ENCODE measurements at regions not wholly inside any gene's neighbourhood (a gene's known extent, or its start where the extent isn't known, plus 50 kb on each side); places are given as distances from the start of the nearest gene placed in this dataset.

- TF ChIP-seq CTCF (IDR thresholded peaks at IDR 0.05; ENCODE audit: control extremely low read depth, extremely low read depth): no peak
- DNase-seq: no peak
These were observed 128.0 kb downstream of the ETS2 start for GRCh38 chr21:38933731-38934130.

GRCh38 chr21:38931291-38931690, 125.6 kb downstream of the ETS2 start:
- TF ChIP-seq CTCF (IDR thresholded peaks at IDR 0.05; ENCODE audit: control extremely low read depth, extremely low read depth): no peak
- H3K27me3 ChIP-seq (ENCODE audit: control insufficient read depth in 3 of 3, insufficient read depth in 3 of 3, low read length in 2 of 3): no peaks in the 10 kb centered on the region
- ATAC-seq (ENCODE audit: insufficient read depth, low FRiP score): no peak
- peaks cover under 1 to 42% (median 30%) of the 10 kb centered on the region in 5 donors for H3K4me1 ChIP-seq (ENCODE audit: control insufficient read depth in 5 of 5, insufficient read depth in 5 of 5, low read length in 5 of 5)
- DNase-seq: no peak
- 64 to 78% methylated on average over 3 of the region's 3 CpGs for WGBS, 2 donors
- H3K9me3 ChIP-seq (ENCODE audit: control insufficient read depth in 4 of 4, insufficient read depth in 3 of 4, low read length in 3 of 4): peaks cover 0 to 1% (median 0%) of the 10 kb centered on the region in 4 donors
- no peak overlapping the region for H3K4me3 ChIP-seq
- peak overlapping the region in 1 of 2 donors; percentile 29 for H3K9ac ChIP-seq (ENCODE audit: insufficient read depth in 1 of 2, low read length in 2 of 2)
- no peaks in the 10 kb centered on the region for H3K36me3 ChIP-seq (ENCODE audit: control insufficient read depth in 4 of 4, insufficient read depth in 4 of 4, low read length in 4 of 4)
- H3K27ac ChIP-seq (ENCODE audit: low read depth in 1 of 2, low read length in 1 of 2): peak overlapping the region in 1 of 2 donors; percentile 61

More at GRCh38 chr21:38933731-38934130, 128.0 kb downstream of the ETS2 start:
- H3K9ac ChIP-seq (ENCODE audit: insufficient read depth in 1 of 2, low read length in 2 of 2): no peak overlapping the region
- no peaks in the 10 kb centered on the region for H3K36me3 ChIP-seq (ENCODE audit: control insufficient read depth in 4 of 4, insufficient read depth in 4 of 4, low read length in 4 of 4)
- H3K27ac ChIP-seq (ENCODE audit: low read depth in 1 of 2, low read length in 1 of 2): no peak overlapping the region
- H3K27me3 ChIP-seq (ENCODE audit: control insufficient read depth in 3 of 3, insufficient read depth in 3 of 3, low read length in 2 of 3): no peaks in the 10 kb centered on the region
- no peak overlapping the region for H3K4me3 ChIP-seq
- H3K4me1 ChIP-seq (ENCODE audit: control insufficient read depth in 5 of 5, insufficient read depth in 5 of 5, low read length in 5 of 5): peaks cover 0 to 45% (median 28%) of the 10 kb centered on the region in 5 donors
- no peak for ATAC-seq (ENCODE audit: insufficient read depth, low FRiP score)
- H3K9me3 ChIP-seq (ENCODE audit: control insufficient read depth in 4 of 4, insufficient read depth in 3 of 4, low read length in 3 of 4): peaks cover 0 to 1% (median 0%) of the 10 kb centered on the region in 4 donors
- WGBS, 2 donors: 71 to 75% methylated on average over 10 of the region's 10 CpGs

- Histone ChIP-seq H3K9me3 (ENCODE audit: control insufficient read depth in 4 of 4, insufficient read depth in 3 of 4, low read length in 3 of 4) (peaks cover 0 to 1% (median 0%) of the 10 kb centered on the region in 4 donors), H3K27me3 (ENCODE audit: control insufficient read depth in 3 of 3, insufficient read depth in 3 of 3, low read length in 2 of 3) (no peaks in the 10 kb centered on the region), H3K9ac (ENCODE audit: insufficient read depth in 1 of 2, low read length in 2 of 2) (no peak overlapping the region), H3K36me3 (ENCODE audit: control insufficient read depth in 4 of 4, insufficient read depth in 4 of 4, low read length in 4 of 4) (no peaks in the 10 kb centered on the region), H3K4me3 (no peak overlapping the region), H3K27ac (ENCODE audit: low read depth in 1 of 2, low read length in 1 of 2) (peak overlapping the region in 1 of 2 donors; percentile 91), H3K4me1 (ENCODE audit: control insufficient read depth in 5 of 5, insufficient read depth in 5 of 5, low read length in 5 of 5) (peaks cover 3 to 47% (median 30%) of the 10 kb centered on the region in 5 donors)
- TF ChIP-seq CTCF (IDR thresholded peaks at IDR 0.05; ENCODE audit: control extremely low read depth, extremely low read depth): no peak
- ATAC-seq (ENCODE audit: insufficient read depth, low FRiP score) (peak; percentile 58), DNase-seq (peak; percentile 92 to 99 (median 99))
- WGBS, 2 donors: 21 to 24% methylated on average over 3 of the region's 3 CpGs
These were observed 125.1 kb downstream of the ETS2 start for GRCh38 chr21:38930853-38931252.

- Histone ChIP-seq H3K27me3 (ENCODE audit: control insufficient read depth in 3 of 3, insufficient read depth in 3 of 3, low read length in 2 of 3) (no peaks in the 10 kb centered on the region), H3K9me3 (ENCODE audit: control insufficient read depth in 4 of 4, insufficient read depth in 3 of 4, low read length in 3 of 4) (no peaks in the 10 kb centered on the region), H3K9ac (ENCODE audit: insufficient read depth in 1 of 2, low read length in 2 of 2) (peak overlapping the region in 1 of 2 donors; percentile 15), H3K4me3 (no peak overlapping the region), H3K27ac (ENCODE audit: low read depth in 1 of 2, low read length in 1 of 2) (no peak overlapping the region), H3K36me3 (ENCODE audit: control insufficient read depth in 4 of 4, insufficient read depth in 4 of 4, low read length in 4 of 4) (no peaks in the 10 kb centered on the region), H3K4me1 (ENCODE audit: control insufficient read depth in 5 of 5, insufficient read depth in 5 of 5, low read length in 5 of 5) (peaks cover 9 to 55% (median 30%) of the 10 kb centered on the region in 5 donors)
- 79 to 80% methylated on average over 2 of the region's 2 CpGs for whole genome bisulfite sequencing, 2 donors
- no peak for ATAC-seq (ENCODE audit: insufficient read depth, low FRiP score)
- DNase-seq: no peak
- no peak for TF ChIP-seq CTCF (IDR thresholded peaks at IDR 0.05; ENCODE audit: control extremely low read depth, extremely low read depth)
These were observed 124.3 kb downstream of the ETS2 start for GRCh38 chr21:38930066-38930465.

All from lung (tissue), 11 donors.